ENCODE measurements at regions not wholly inside any gene's neighbourhood (a gene's known extent, or its start where the extent isn't known, plus 50 kb on each side); places are given as distances from the start of the nearest gene placed in this dataset.

DNA sequence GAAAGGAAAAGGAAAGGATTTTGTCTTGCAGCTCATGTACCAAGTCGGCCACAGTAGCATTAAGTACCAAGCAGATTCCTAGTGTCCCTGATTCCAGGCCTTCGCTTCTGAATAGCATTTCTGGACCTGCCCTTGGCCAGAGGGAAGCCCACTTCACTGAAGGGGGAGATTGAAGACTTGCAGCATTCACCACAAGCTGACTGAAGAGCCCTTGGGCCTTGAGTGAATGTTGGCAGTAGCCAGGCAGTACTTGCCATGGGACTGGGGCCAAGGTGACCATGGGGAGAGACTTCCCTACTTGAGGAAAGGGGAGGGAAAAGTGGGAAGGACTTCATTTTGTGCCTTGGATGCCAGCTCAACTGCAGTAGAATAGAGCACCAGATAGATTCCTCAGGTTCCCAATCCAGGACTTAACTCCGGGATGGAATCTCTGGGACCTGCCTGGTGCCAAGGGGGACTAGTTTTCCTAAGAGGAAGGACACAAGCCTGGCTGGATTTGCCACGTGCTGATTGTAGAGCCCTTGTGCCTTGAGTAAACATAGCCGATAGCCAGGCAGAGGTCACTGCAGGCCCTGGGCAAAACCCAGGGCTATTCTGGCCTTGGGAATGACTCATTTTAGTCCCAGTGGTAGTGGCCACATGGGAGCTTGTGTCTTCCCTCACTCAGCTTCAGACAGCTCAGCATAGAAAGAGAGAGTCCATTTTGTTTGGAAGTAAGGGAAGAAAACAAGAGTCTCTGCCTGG is 141.7 kb upstream of the KCND2 start:
- Histone ChIP-seq H3K4me1 (ENCODE audit: low read depth) (no peaks in the 10 kb centered on the region), H3K4me3 (no peak overlapping the region), H3K36me3 (no peaks in the 10 kb centered on the region), H3K27ac (no peak overlapping the region), H3K27me3 (no peaks in the 10 kb centered on the region), H3K9me3 (ENCODE audit: low read depth) (no peaks in the 10 kb centered on the region)
- TF ChIP-seq, protein P1, sequence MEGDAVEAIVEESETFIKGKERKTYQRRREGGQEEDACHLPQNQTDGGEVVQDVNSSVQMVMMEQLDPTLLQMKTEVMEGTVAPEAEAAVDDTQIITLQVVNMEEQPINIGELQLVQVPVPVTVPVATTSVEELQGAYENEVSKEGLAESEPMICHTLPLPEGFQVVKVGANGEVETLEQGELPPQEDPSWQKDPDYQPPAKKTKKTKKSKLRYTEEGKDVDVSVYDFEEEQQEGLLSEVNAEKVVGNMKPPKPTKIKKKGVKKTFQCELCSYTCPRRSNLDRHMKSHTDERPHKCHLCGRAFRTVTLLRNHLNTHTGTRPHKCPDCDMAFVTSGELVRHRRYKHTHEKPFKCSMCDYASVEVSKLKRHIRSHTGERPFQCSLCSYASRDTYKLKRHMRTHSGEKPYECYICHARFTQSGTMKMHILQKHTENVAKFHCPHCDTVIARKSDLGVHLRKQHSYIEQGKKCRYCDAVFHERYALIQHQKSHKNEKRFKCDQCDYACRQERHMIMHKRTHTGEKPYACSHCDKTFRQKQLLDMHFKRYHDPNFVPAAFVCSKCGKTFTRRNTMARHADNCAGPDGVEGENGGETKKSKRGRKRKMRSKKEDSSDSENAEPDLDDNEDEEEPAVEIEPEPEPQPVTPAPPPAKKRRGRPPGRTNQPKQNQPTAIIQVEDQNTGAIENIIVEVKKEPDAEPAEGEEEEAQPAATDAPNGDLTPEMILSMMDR (IDR thresholded peaks at IDR 0.05; ENCODE audit: low read depth, low read length) = no peak
- no peak for DNase-seq (ENCODE audit: low read depth in 1 of 2, low spot score in 1 of 2)

DNA sequence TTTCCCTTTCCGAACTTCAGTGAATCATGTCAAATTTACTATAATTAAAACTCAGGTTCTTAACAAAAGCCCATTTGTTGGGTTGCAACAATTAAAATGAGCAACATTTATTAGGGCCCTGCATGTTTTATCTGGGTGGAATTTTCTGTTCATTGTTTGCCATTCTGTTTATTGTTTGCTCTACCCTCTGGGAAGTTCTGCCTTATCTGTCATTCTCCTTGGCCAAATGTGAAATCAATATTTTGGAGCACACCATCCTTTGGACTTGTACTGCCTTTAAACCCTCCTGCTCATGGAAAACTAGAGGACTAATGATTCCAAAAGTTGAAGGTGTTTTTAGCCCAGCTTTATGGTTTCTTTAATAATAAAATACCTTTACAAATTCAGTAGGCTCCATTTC is 134.5 kb upstream of the KCND2 start:
- H3K9me3 ChIP-seq (ENCODE audit: low read depth) = no peaks in the 10 kb centered on the region
- TF ChIP-seq, protein P1 (IDR thresholded peaks at IDR 0.05; ENCODE audit: low read depth, low read length) = no peak
- no peaks in the 10 kb centered on the region for H3K36me3 ChIP-seq
- no peak overlapping the region for H3K4me3 ChIP-seq
- H3K27ac ChIP-seq = no peak overlapping the region
- H3K27me3 ChIP-seq = no peaks in the 10 kb centered on the region
- no peaks in the 10 kb centered on the region for H3K4me1 ChIP-seq (ENCODE audit: low read depth)
- DNase-seq (ENCODE audit: low read depth in 1 of 2, low spot score in 1 of 2) = no peak

DNA sequence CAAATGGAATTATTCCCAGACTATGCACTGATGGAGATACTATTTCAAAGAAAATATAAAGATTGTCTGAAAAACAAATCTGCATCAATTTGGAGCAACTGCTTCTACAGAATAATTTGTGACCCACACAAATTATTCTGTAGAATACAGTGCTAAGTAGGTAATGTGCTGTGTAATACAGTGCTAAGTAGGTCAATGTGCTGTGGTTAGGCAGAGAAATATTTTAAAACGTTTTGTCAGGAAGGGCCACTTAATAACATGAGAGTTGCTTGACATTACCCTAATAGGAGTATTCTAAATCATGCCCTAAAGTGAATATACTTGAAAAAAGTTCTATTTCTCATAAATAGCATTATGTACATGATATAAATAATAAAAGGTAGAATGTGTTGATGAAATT is 116.5 kb upstream of the KCND2 start:
- TF ChIP-seq, protein P1 (IDR thresholded peaks at IDR 0.05; ENCODE audit: low read depth, low read length) = no peak
- no peak for DNase-seq (ENCODE audit: low read depth in 1 of 2, low spot score in 1 of 2)
- no peaks in the 10 kb centered on the region for H3K9me3 ChIP-seq (ENCODE audit: low read depth)
- no peak overlapping the region for H3K27ac ChIP-seq
- no peaks in the 10 kb centered on the region for H3K27me3 ChIP-seq
- no peaks in the 10 kb centered on the region for H3K36me3 ChIP-seq
- H3K4me1 ChIP-seq (ENCODE audit: low read depth) = no peaks in the 10 kb centered on the region
- no peak overlapping the region for H3K4me3 ChIP-seq

DNA sequence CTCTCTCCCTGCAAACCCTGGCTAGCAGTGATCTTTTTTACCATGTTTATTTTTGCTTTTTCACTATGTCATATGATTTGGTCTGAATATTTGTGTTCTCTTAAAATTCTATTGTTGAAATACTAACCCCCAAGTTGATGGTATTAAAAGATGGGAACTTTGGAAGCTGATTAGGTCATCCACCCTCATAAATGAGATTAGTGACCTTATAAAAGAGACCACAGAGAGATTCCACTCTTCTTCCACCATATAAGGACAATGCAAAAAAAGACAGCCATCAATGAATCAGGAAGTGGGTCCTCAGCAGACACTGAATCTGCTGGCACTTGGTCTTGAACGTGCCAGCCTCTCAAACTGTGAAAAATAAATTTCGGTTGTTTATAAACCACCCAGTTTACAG is 112.8 kb upstream of the KCND2 start:
- Histone ChIP-seq H3K4me3 (no peak overlapping the region), H3K27ac (no peak overlapping the region), H3K36me3 (no peaks in the 10 kb centered on the region), H3K4me1 (ENCODE audit: low read depth) (no peaks in the 10 kb centered on the region), H3K9me3 (ENCODE audit: low read depth) (no peaks in the 10 kb centered on the region), H3K27me3 (no peaks in the 10 kb centered on the region)
- DNase-seq (ENCODE audit: low read depth in 1 of 2, low spot score in 1 of 2) = no peak
- TF ChIP-seq, protein P1 (IDR thresholded peaks at IDR 0.05; ENCODE audit: low read depth, low read length) = no peak

DNA sequence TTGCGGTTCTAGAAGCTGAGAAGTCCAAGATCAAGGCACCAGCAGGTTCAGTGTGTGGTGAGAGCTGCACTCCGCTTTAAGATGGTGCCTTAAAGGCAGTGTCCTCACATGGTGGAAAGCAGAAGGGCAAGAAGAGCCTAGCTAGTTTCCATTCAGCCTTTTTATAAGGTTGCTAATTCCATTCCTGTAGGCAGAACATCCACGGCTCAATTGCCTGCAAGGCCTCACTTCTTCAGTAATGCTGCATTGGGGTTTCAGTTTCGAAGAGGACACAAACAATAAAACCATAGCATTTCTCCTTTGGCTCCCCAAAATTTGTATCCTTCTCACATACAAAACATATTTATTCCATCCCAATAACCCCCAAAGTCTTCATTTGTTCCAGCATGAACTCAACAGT is 109.5 kb upstream of the KCND2 start:
- no peaks in the 10 kb centered on the region for H3K4me1 ChIP-seq (ENCODE audit: low read depth)
- no peak overlapping the region for H3K4me3 ChIP-seq
- no peaks in the 10 kb centered on the region for H3K9me3 ChIP-seq (ENCODE audit: low read depth)
- H3K27ac ChIP-seq = no peak overlapping the region
- DNase-seq (ENCODE audit: low read depth in 1 of 2, low spot score in 1 of 2) = no peak
- TF ChIP-seq, protein P1 (IDR thresholded peaks at IDR 0.05; ENCODE audit: low read depth, low read length) = no peak
- H3K36me3 ChIP-seq = no peaks in the 10 kb centered on the region
- H3K27me3 ChIP-seq = no peaks in the 10 kb centered on the region

Data from cardiac muscle cell (in vitro differentiated cells and primary cell).